K562 (cell line): ENCODE measurements at regions not wholly inside any gene's neighbourhood (a gene's known extent, or its start where the extent isn't known, plus 50 kb on each side); places are given as distances from the start of the nearest gene placed in this dataset.

Experiments
- ATAC-seq: fragments of 200-7000 bp; cut with Tn5 transposase; 3 replicates; pipeline ENCODE4 v1.9.1; 2020; ENCODE audit warnings: moderate library complexity
- BruUV-seq: library from RNA; stranded (reverse); fragments of 400-500 nt; replicated peaks from 2 replicates; lab custom pipeline; 2021; lab: Mats Ljungman, UMichigan
- CTCF ChIA-PET: fragments of 300-600 bp; formaldehyde crosslinking; extraction: SDS; loops from one replicate; lab custom pipeline; 2021; ENCODE audit warnings: low intra/inter-chr PET ratio; lab: Yijun Ruan, JAX
- POLR2A ChIA-PET: fragments of 300-600, 350-650 bp; sonication (Branson Sonifier 250); formaldehyde crosslinking; extraction: SDS; loops from one replicate; lab custom pipeline; 2021; ENCODE audit warnings: antibody characterized with exemption, inconsistent platforms; lab: Yijun Ruan, JAX
- DNase-seq, 4 experiments: peaks; one replicate each; pipeline versions ENCODE4 v3.0.0 to v3.0.0-alpha.2; 2011 to 2018; ENCODE audit warnings: low spot score in 3 of 4, mixed read lengths in 3 of 4; ENCODE audit errors: extremely low read depth in 1 of 4
- FAIRE-seq: peaks from 2 replicates; lab custom pipeline; 2011; peaks lifted over from hg19 to GRCh38; lab: Jason Lieb, UNC
- H2AFZ ChIP-seq: 2 replicates; pipeline ENCODE4 v1.6.0; 2011; ENCODE audit warnings: low read depth, low read length, control low read depth, inconsistent platforms
- H3K27ac ChIP-seq: fragments of 200-600 bp; 3 replicates; pipeline ENCODE4 v1.8.0; 2011; ENCODE audit warnings: low read depth, mild to moderate bottlenecking, control low read depth, inconsistent platforms, low read length, moderate library complexity, mixed read lengths; ENCODE audit errors: extremely low read depth
- H3K27me3 ChIP-seq, 2 experiments: fragments of 300-600 bp in 1 of 2; 2 replicates in 1 of 2; 3 replicates in 1 of 2; pipeline versions ENCODE4 v1.6.0 to v1.8.0; 2011; ENCODE audit warnings: inconsistent platforms in 2 of 2, low read length in 2 of 2, mild to moderate bottlenecking in 1 of 2, mixed read lengths in 1 of 2, moderate library complexity in 1 of 2; ENCODE audit not compliant: control insufficient read depth in 2 of 2, insufficient read depth in 2 of 2
- H3K36me3 ChIP-seq: fragments of 300-600 bp; 3 replicates; pipeline ENCODE4 v1.8.0; 2011; ENCODE audit warnings: mild to moderate bottlenecking, low read length, inconsistent platforms; ENCODE audit not compliant: control insufficient read depth, insufficient read depth
- H3K4me1 ChIP-seq, 2 experiments: fragments of 200-600 bp in 1 of 2; replicated peaks in 1 of 2; 2 replicates in 1 of 2; 3 replicates in 1 of 2; pipeline versions ENCODE4 v1.5.1 to v1.8.0; 2011; ENCODE audit warnings: inconsistent platforms in 2 of 2, low read length in 2 of 2, mild to moderate bottlenecking in 1 of 2, mixed read lengths in 1 of 2, moderate library complexity in 1 of 2; ENCODE audit not compliant: control insufficient read depth in 2 of 2, insufficient read depth in 2 of 2
- H3K4me2 ChIP-seq: 2 replicates; pipeline ENCODE4 v1.6.1; 2011; ENCODE audit warnings: low read length, control low read depth, inconsistent platforms, mixed read lengths; ENCODE audit not compliant: insufficient read depth
- H3K4me3 ChIP-seq: fragments of 200-600 bp; sonication (generic), shearing (Covaris generic); 2 replicates; pipeline ENCODE4 v1.5.1; 2016; ENCODE audit warnings: control low read depth, inconsistent platforms
- H3K79me2 ChIP-seq: fragments of 200-600 bp; 3 replicates; pipeline ENCODE4 v1.8.0; 2011; ENCODE audit warnings: low read length, inconsistent platforms; ENCODE audit not compliant: control insufficient read depth, insufficient read depth
- H3K9ac ChIP-seq, 2 experiments: 2 replicates each; pipeline versions ENCODE4 v1.6.0 to v1.6.1; 2011; ENCODE audit warnings: low read depth in 2 of 2, low read length in 2 of 2, control low read depth in 1 of 2, inconsistent platforms in 1 of 2, mild to moderate bottlenecking in 1 of 2, mixed read lengths in 1 of 2; ENCODE audit not compliant: insufficient read depth in 1 of 2
- H3K9me1 ChIP-seq: one replicate; pipeline ENCODE4 v1.6.0; 2011; ENCODE audit warnings: inconsistent platforms, mild to moderate bottlenecking, low read length, moderate library complexity; ENCODE audit not compliant: control insufficient read depth, insufficient read depth
- H3K9me3 ChIP-seq: replicated peaks from 2 replicates; pipeline ENCODE4 v1.5.1; 2011; ENCODE audit warnings: low read depth, low read length, inconsistent platforms; ENCODE audit not compliant: control insufficient read depth, insufficient read depth
- H4K20me1 ChIP-seq: replicated peaks from 2 replicates; pipeline ENCODE4 v1.6.1; 2011; ENCODE audit warnings: low read length, inconsistent platforms, mixed read lengths; ENCODE audit not compliant: control insufficient read depth, insufficient read depth
- ARID2 ChIP-seq: fragments of 450-650 bp; IDR thresholded peaks from 2 replicates; pipeline ENCODE4 v1.6.1; 2017; ENCODE audit warnings: antibody characterized with exemption, mild to moderate bottlenecking
- ILK ChIP-seq: fragments of 450-650 bp; IDR thresholded peaks from 2 replicates; pipeline ENCODE4 v1.6.1; 2016; ENCODE audit warnings: missing genetic modification characterization, low read depth, mild to moderate bottlenecking, missing compliant biosample characterization, moderate library complexity, borderline replicate concordance
- IRF2 ChIP-seq: sonication (generic); formaldehyde crosslinking; IDR thresholded peaks from 2 replicates; pipeline ENCODE4 v1.8.1; 2022; ENCODE audit warnings: mild to moderate bottlenecking, missing genetic modification reagents
- KAT8 ChIP-seq: fragments of 450-650 bp; IDR thresholded peaks from 2 replicates; pipeline ENCODE4 v1.6.1; 2016; ENCODE audit warnings: low read depth, mild to moderate bottlenecking
- NR2C2 ChIP-seq, 2 experiments: fragments of 200-800 bp in 1 of 2; sonication (Bioruptor generic) in 1 of 2; sonication (generic) in 1 of 2; formaldehyde crosslinking in 1 of 2; IDR thresholded peaks; 2 replicates each; pipeline versions ENCODE4 v1.6.1 to v1.8.0; 2016 to 2022; ENCODE audit warnings: mild to moderate bottlenecking in 1 of 2, missing compliant biosample characterization in 1 of 2, missing genetic modification characterization in 1 of 2, missing genetic modification reagents in 1 of 2
- POLR3A ChIP-seq: IDR thresholded peaks from 2 replicates; pipeline ENCODE4 v1.6.1; 2011; ENCODE audit warnings: borderline replicate concordance, mild to moderate bottlenecking, moderate library complexity; ENCODE audit not compliant: insufficient read length, insufficient read depth; ENCODE audit errors: extremely low read depth
- TBP ChIP-seq: optimal IDR thresholded peaks from 2 replicates; pipeline ENCODE3; 2011; ENCODE audit warnings: low read depth, low read length, improper control_type of control experiment
- ZKSCAN8 ChIP-seq: fragments of 200-800 bp; sonication (Bioruptor generic); IDR thresholded peaks from 2 replicates; pipeline ENCODE4 v1.6.1; 2016; ENCODE audit warnings: missing genetic modification characterization, missing compliant biosample characterization
- ZNF140 ChIP-seq: fragments of 250-450 bp; sonication (Bioruptor Pico); IDR thresholded peaks from 2 replicates; pipeline ENCODE4 v1.8.0; 2021; ENCODE audit warnings: moderate library complexity, mild to moderate bottlenecking, inconsistent platforms
- ZNF253 ChIP-seq: fragments of 250-450 bp; sonication (Bioruptor Pico); conservative IDR thresholded peaks from 2 replicates; pipeline ENCODE4 v1.6.1; 2021; ENCODE audit warnings: mild to moderate bottlenecking
- ZNF311 ChIP-seq: fragments of 250-450 bp; sonication (Bioruptor Pico); IDR thresholded peaks from 2 replicates; pipeline ENCODE4 v1.4.0; 2020; ENCODE audit warnings: mild to moderate bottlenecking, moderate library complexity
- ZNF583 ChIP-seq: fragments of 250-450 bp; sonication (Bioruptor Pico); IDR thresholded peaks from 2 replicates; pipeline ENCODE4 v1.4.0; 2020
- WGBS: fragments of 100-300 bp; shearing (Covaris generic); methylation state at CpG from one replicate; pipeline ENCODE4 v1.1.6; 2016; ENCODE audit warnings: low coverage, mixed read lengths; ENCODE audit not compliant: insufficient coverage; ENCODE audit errors: missing lambda C conversion rate; 5-methylcytosine and 5-hydroxymethylcytosine counted together
- in situ Hi-C: fragments of 300-500 bp; cut with MboI; formaldehyde crosslinking; loops from 4 replicates; pipeline ENCODE4 v1.15.0; 2018; ENCODE audit warnings: inconsistent platforms, mixed read lengths
- intact Hi-C: fragments of 100-400 bp; cut with micrococcal nuclease; formaldehyde crosslinking; loops from 2 replicates; pipeline ENCODE4 v1.14.2; 2022
- TF ChIP-seq, protein P1 (sequence below): fragments of 200-400 bp; formaldehyde crosslinking; IDR thresholded peaks from 2 replicates; pipeline ENCODE4 v1.6.1; 2017; ENCODE audit warnings: mild to moderate bottlenecking, low read depth, low read length, moderate library complexity
- TF ChIP-seq, protein P2 (sequence below): sonication (generic); formaldehyde crosslinking; IDR thresholded peaks from 2 replicates; pipeline ENCODE4 v1.8.0; 2022; ENCODE audit warnings: mild to moderate bottlenecking, missing genetic modification reagents
- TF ChIP-seq, protein P3 (sequence below): fragments of 250-450 bp; sonication (Bioruptor Pico); IDR thresholded peaks from 2 replicates; pipeline ENCODE4 v1.8.0; 2021; ENCODE audit warnings: borderline replicate concordance, mild to moderate bottlenecking, moderate library complexity; ENCODE audit not compliant: poor library complexity, severe bottlenecking

DNA sequence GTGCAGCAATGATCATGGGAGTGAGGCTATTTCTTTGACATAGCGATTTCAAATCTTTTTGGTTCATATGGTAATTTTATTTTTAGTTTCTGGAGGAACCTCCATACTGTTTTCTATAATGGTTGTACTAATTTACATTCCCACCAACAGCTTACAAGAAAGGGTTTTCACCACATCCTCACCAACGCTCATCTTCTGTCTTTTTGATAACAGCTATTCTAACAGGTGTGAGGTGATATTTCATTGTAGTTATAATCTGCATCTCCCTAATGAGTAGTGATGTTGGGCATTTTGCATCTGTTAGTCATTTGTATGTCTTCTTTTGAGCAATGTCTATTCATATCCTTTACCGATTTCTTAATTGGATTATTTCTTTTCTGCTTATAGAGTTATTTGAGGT is 75.0 kb upstream of the FHIP2A start:
- no peaks in the 10 kb centered on the region for H3K36me3 ChIP-seq
- POLR2A ChIA-PET = no interaction called here
- in situ Hi-C loops = no loop called here
- H3K4me2 ChIP-seq = no peak overlapping the region
- H3K27me3 ChIP-seq = no peaks in the 10 kb centered on the region
- CTCF ChIA-PET = no interaction called here
- DNase-seq (no peak), ATAC-seq (no peak), FAIRE-seq (no peak)
- no peak overlapping the region for H3K9ac ChIP-seq
- H3K9me3 ChIP-seq = no peaks in the 10 kb centered on the region
- no peaks in the 10 kb centered on the region for H3K79me2 ChIP-seq
- BruUV-seq = no TSS peak
- no peaks in the 10 kb centered on the region for H3K4me1 ChIP-seq
- no peaks in the 10 kb centered on the region for H3K9me1 ChIP-seq
- H3K4me3 ChIP-seq = no peak overlapping the region
- intact Hi-C loops = no loop called here
- no peak overlapping the region for H3K27ac ChIP-seq
- 2% methylated on average over 3 of the region's 3 CpGs for WGBS
- H2AFZ ChIP-seq = no peak overlapping the region
- H4K20me1 ChIP-seq = no peaks in the 10 kb centered on the region
- TF ChIP-seq IRF2 (CRISPR knock-in tag) (no peak), ZNF140 (CRISPR knock-in tag) (no peak), POLR3A (no peak), ZNF253 (CRISPR knock-in tag) (no peak), ARID2 (no peak), TBP (no peak), ZKSCAN8 (no peak), NR2C2 (CRISPR knock-in tag; IDR thresholded peaks at IDR 0.05) (no peak), NR2C2 (tag; IDR thresholded peaks at IDR 0.05) (no peak), KAT8 (no peak), ZNF311 (CRISPR knock-in tag) (no peak), ZNF583 (CRISPR knock-in tag) (no peak), ILK (no peak)
- TF ChIP-seq, protein P1, sequence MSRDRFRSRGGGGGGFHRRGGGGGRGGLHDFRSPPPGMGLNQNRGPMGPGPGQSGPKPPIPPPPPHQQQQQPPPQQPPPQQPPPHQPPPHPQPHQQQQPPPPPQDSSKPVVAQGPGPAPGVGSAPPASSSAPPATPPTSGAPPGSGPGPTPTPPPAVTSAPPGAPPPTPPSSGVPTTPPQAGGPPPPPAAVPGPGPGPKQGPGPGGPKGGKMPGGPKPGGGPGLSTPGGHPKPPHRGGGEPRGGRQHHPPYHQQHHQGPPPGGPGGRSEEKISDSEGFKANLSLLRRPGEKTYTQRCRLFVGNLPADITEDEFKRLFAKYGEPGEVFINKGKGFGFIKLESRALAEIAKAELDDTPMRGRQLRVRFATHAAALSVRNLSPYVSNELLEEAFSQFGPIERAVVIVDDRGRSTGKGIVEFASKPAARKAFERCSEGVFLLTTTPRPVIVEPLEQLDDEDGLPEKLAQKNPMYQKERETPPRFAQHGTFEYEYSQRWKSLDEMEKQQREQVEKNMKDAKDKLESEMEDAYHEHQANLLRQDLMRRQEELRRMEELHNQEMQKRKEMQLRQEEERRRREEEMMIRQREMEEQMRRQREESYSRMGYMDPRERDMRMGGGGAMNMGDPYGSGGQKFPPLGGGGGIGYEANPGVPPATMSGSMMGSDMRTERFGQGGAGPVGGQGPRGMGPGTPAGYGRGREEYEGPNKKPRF = no peak
- TF ChIP-seq, protein P2, sequence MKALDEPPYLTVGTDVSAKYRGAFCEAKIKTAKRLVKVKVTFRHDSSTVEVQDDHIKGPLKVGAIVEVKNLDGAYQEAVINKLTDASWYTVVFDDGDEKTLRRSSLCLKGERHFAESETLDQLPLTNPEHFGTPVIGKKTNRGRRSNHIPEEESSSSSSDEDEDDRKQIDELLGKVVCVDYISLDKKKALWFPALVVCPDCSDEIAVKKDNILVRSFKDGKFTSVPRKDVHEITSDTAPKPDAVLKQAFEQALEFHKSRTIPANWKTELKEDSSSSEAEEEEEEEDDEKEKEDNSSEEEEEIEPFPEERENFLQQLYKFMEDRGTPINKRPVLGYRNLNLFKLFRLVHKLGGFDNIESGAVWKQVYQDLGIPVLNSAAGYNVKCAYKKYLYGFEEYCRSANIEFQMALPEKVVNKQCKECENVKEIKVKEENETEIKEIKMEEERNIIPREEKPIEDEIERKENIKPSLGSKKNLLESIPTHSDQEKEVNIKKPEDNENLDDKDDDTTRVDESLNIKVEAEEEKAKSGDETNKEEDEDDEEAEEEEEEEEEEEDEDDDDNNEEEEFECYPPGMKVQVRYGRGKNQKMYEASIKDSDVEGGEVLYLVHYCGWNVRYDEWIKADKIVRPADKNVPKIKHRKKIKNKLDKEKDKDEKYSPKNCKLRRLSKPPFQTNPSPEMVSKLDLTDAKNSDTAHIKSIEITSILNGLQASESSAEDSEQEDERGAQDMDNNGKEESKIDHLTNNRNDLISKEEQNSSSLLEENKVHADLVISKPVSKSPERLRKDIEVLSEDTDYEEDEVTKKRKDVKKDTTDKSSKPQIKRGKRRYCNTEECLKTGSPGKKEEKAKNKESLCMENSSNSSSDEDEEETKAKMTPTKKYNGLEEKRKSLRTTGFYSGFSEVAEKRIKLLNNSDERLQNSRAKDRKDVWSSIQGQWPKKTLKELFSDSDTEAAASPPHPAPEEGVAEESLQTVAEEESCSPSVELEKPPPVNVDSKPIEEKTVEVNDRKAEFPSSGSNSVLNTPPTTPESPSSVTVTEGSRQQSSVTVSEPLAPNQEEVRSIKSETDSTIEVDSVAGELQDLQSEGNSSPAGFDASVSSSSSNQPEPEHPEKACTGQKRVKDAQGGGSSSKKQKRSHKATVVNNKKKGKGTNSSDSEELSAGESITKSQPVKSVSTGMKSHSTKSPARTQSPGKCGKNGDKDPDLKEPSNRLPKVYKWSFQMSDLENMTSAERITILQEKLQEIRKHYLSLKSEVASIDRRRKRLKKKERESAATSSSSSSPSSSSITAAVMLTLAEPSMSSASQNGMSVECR (CRISPR knock-in tag) = no peak
- TF ChIP-seq, protein P3, sequence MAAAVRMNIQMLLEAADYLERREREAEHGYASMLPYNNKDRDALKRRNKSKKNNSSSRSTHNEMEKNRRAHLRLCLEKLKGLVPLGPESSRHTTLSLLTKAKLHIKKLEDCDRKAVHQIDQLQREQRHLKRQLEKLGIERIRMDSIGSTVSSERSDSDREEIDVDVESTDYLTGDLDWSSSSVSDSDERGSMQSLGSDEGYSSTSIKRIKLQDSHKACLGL (CRISPR knock-in tag) = no peak
